ENCODE measurements at regions not wholly inside any gene's neighbourhood (a gene's known extent, or its start where the extent isn't known, plus 50 kb on each side); places are given as distances from the start of the nearest gene placed in this dataset.
"Not testable (repeated sequence)": the region's sequence is repeated elsewhere in the genome, so short reads cannot be mapped to it uniquely, and the experiment has no call there.

DNA sequence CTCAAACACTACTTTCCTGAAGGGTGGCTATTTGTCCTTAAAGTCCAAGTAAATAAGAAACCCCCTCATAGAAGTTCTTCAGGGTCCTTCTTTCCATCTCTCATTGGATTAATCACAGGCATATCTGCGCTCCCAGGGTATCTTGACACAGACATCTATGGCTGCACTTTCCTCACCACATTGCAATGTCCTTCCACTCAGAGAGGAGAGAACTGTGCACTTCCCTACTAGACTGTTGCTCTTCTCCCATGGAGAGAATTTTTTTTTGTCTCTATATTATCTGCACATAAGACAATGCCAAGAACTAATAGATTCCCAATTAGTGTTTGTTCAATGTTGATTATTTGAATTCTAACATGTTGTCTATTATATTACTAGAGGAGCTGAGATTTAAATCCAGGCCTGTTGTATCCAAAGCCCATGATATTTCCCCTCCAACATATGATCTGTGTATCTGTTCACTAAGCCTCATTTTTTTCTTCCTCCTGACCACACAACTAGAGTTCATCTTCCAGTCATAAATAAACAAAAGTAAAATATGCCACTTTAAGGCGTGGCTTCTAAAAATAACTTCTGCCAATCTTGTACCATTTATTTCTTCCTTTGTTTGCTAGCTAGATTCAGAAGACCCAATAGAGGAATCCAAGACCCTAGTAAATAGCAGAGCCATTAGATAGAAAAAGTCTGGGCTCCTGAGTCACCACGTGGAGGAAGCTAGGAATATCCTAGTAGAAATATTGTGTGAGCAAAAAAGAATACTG is 61.5 kb upstream of the FAM241A start:
- peaks cover 40% of the 10 kb centered on the region for H3K4me1 Mint-ChIP-seq (ENCODE audit: low read depth)
- TF ChIP-seq, protein P1, sequence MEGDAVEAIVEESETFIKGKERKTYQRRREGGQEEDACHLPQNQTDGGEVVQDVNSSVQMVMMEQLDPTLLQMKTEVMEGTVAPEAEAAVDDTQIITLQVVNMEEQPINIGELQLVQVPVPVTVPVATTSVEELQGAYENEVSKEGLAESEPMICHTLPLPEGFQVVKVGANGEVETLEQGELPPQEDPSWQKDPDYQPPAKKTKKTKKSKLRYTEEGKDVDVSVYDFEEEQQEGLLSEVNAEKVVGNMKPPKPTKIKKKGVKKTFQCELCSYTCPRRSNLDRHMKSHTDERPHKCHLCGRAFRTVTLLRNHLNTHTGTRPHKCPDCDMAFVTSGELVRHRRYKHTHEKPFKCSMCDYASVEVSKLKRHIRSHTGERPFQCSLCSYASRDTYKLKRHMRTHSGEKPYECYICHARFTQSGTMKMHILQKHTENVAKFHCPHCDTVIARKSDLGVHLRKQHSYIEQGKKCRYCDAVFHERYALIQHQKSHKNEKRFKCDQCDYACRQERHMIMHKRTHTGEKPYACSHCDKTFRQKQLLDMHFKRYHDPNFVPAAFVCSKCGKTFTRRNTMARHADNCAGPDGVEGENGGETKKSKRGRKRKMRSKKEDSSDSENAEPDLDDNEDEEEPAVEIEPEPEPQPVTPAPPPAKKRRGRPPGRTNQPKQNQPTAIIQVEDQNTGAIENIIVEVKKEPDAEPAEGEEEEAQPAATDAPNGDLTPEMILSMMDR (IDR thresholded peaks at IDR 0.05), result no peak
- peak overlapping the region; percentile 30 for H3K4me3 Mint-ChIP-seq
- peak overlapping the region; percentile 74 for H3K27ac Mint-ChIP-seq
- H3K9me3 Mint-ChIP-seq, result no peaks in the 10 kb centered on the region
- no peaks in the 10 kb centered on the region for H3K36me3 Mint-ChIP-seq (ENCODE audit: low read depth)
- H3K27me3 Mint-ChIP-seq (ENCODE audit: insufficient read depth), result no peaks in the 10 kb centered on the region; the same call in none of the 2 replicates
- DNase-seq, result peak; percentile 28

DNA sequence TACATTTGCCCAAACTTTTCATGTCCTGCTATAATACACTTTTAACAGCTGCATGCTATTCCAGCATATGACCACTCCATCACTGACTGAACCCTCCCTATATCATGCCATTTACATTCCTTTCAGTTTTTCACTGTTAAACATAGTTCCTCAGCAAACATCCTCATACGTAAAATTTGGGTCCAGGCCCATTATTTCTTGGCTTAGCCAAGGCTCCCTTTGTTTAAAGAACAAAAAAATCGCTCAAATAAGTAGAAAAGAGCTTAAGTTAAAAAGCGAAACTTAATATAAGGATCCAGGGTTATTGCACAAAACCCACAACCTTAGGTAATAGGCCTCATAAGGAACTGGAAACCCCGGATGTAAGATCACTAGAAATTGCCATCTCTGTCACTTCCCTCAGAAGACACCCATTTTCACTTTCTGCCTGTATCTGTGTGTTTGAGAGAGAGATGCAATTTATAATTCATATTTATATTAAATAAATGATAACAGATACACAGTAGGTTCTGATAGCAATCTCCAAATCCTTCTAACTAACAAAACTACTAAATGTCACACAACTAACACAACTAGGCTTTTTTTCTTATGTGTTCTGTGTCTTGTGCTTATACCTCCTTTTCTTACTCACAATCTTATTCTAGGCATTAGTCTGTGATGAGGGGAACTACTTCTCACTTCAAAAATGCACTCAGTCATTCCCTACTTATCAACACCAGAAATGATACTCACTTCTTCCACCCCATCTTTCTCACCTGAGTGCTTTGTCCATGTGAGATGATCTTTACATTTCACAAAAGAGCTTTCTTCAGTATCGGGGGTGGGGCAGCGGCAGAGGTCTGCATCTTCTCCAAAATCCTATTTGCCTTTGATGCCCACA is 59.9 kb upstream of the FAM241A start:
- no peaks in the 10 kb centered on the region for H3K36me3 Mint-ChIP-seq (ENCODE audit: low read depth)
- peaks cover 40% of the 10 kb centered on the region for H3K4me1 Mint-ChIP-seq (ENCODE audit: low read depth)
- H3K27me3 Mint-ChIP-seq (ENCODE audit: insufficient read depth), result no peaks in the 10 kb centered on the region; the same call in none of the 2 replicates
- H3K27ac Mint-ChIP-seq, result no peak overlapping the region
- DNase-seq, result no peak
- no peaks in the 10 kb centered on the region for H3K9me3 Mint-ChIP-seq
- TF ChIP-seq, protein P1 (IDR thresholded peaks at IDR 0.05), result no peak
- H3K4me3 Mint-ChIP-seq, result no peak overlapping the region

DNA sequence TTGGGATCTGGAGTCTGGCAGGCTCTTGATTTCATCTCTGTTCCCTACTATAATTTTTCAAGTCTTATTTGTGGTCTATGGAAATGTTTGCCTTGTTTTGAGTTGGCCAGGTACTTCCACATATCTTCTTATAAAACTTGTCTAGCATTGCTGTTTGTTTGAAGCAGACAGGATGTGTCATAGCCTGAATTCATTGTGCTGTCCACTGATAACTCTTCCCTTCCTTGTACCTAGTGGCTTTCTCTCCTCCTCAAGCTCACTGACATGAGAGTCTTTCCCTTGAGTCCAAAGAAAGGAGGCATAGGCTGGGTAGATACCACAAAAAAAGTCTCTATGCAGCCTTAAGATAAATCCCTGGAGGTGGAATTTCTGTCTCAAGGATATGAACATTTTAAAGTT is 59.2 kb upstream of the FAM241A start:
- TF ChIP-seq, protein P1 (IDR thresholded peaks at IDR 0.05), result no peak
- Mint-ChIP-seq H3K4me3 (no peak overlapping the region), H3K4me1 (ENCODE audit: low read depth) (peaks cover 40% of the 10 kb centered on the region), H3K27ac (no peak overlapping the region), H3K27me3 (ENCODE audit: insufficient read depth) (no peaks in the 10 kb centered on the region; the same call in none of the 2 replicates), H3K9me3 (no peaks in the 10 kb centered on the region), H3K36me3 (ENCODE audit: low read depth) (no peaks in the 10 kb centered on the region)
- no peak for DNase-seq

DNA sequence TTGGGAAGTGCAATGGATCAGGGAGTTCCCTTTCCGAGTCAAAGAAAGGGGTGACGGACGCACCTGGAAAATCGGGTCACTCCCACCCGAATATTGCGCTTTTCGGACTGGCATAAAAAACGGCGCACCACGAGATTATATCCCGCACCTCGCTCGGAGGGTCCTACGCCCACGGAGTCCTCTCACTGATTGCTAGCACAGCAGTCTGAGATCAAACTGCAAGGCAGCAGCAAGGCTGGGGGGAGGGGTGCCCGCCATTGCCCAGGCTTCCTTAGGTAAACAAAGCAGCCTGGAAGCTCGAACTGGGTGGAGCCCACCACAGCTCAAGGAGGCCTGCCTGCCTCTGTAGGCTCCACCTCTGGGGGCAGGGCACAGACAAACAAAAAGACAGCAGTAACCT is 58.6 kb upstream of the FAM241A start:
- peaks cover 40% of the 10 kb centered on the region for H3K4me1 Mint-ChIP-seq (ENCODE audit: low read depth)
- H3K4me3 Mint-ChIP-seq; H3K27ac Mint-ChIP-seq; H3K36me3 Mint-ChIP-seq (ENCODE audit: low read depth); H3K27me3 Mint-ChIP-seq (ENCODE audit: insufficient read depth); DNase-seq; H3K9me3 Mint-ChIP-seq: not testable (repeated sequence)

DNA sequence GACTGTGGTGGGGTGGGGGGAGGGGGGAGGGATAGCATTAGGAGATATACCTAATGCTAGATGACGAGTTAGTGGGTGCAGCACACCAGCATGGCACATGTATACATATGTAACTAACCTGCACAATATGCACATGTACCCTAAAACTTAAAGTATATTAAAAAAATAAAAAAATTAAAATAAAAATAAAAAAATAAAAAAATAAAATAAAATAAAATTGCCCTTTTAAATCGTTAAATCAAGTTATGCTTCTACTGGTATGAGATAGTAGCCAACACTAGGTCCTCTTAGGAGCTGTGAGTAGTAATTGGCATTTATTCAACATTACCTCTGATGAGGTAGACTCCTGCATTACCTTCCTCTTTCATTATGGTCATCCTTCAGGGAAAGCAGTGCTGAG is 52.9 kb upstream of the FAM241A start:
- not testable (repeated sequence) for H3K4me1 Mint-ChIP-seq (ENCODE audit: low read depth); H3K9me3 Mint-ChIP-seq; H3K36me3 Mint-ChIP-seq (ENCODE audit: low read depth); H3K27ac Mint-ChIP-seq; H3K4me3 Mint-ChIP-seq; H3K27me3 Mint-ChIP-seq (ENCODE audit: insufficient read depth); DNase-seq

DNA sequence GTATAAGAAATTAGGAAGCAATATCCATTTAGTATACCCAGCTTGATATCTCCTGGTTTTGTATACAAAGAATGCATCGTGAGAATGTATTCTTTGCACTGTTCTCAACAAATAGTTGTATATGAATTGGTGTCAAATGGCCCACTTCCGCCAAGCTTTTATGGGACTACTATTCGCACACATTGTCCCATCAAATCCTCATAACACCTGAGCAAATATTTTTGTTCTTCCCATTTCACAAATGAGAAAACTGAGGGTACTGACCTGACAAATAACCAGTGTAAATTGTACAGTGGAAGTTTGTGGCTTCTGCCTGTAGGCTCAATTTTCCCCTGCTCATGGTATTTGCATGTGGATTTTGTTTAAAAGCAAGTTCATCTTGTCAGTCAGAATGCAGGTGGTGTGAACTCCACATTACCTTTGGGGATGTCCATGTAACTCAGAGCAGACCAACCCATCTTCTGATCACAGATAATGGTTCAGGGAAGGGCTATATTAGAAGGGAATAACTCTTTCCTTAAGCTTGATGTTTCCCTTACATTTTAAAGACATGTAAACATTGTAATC is 51.5 kb upstream of the FAM241A start:
- no peak for DNase-seq
- TF ChIP-seq, protein P1 (IDR thresholded peaks at IDR 0.05), result no peak
- H3K9me3 Mint-ChIP-seq, result no peaks in the 10 kb centered on the region
- no peaks in the 10 kb centered on the region for H3K36me3 Mint-ChIP-seq (ENCODE audit: low read depth)
- no peak overlapping the region for H3K4me3 Mint-ChIP-seq
- peaks cover 1% of the 10 kb centered on the region; the same call in 1 of the 2 replicates for H3K27me3 Mint-ChIP-seq (ENCODE audit: insufficient read depth)
- H3K27ac Mint-ChIP-seq, result no peak overlapping the region
- no peaks in the 10 kb centered on the region for H3K4me1 Mint-ChIP-seq (ENCODE audit: low read depth)
